Loucy (cell line): ENCODE measurements at regions not wholly inside any gene's neighbourhood (a gene's known extent, or its start where the extent isn't known, plus 50 kb on each side); places are given as distances from the start of the nearest gene placed in this dataset.
"Not testable (repeated sequence)": the region's sequence is repeated elsewhere in the genome, so short reads cannot be mapped to it uniquely, and the experiment has no call there.

Experiments used
- H2AFZ ChIP-seq: fragments of 200-600 bp; sonication (generic); 2 replicates; pipeline ENCODE4 v1.6.0; 2016; ENCODE audit warnings: antibody characterized with exemption, mild to moderate bottlenecking, low read length, moderate library complexity
- H3F3A ChIP-seq: fragments of 200-600 bp; 2 replicates; pipeline ENCODE4 v1.6.0; 2016; ENCODE audit warnings: antibody characterized with exemption, low read depth, mild to moderate bottlenecking
- H3K27me3 ChIP-seq: fragments of 200-600 bp; sonication (generic); 2 replicates; pipeline ENCODE4 v1.6.1; 2014; ENCODE audit warnings: low read length, mild to moderate bottlenecking; ENCODE audit not compliant: insufficient read depth, poor library complexity, severe bottlenecking
- H3K36me3 ChIP-seq: fragments of 200-600 bp; sonication (generic); 2 replicates; pipeline ENCODE4 v1.6.1; 2016; ENCODE audit warnings: low read length; ENCODE audit not compliant: insufficient read depth
- H3K4me1 ChIP-seq: fragments of 200-600 bp; sonication (generic); 2 replicates; pipeline ENCODE4 v1.5.1; 2014; ENCODE audit warnings: low read length, mild to moderate bottlenecking; ENCODE audit not compliant: insufficient read depth, poor library complexity, severe bottlenecking
- H3K4me2 ChIP-seq: fragments of 200-600 bp; sonication (generic); 2 replicates; pipeline ENCODE4 v1.6.0; 2014; ENCODE audit warnings: antibody characterized with exemption, low read length, low read depth, mild to moderate bottlenecking; ENCODE audit not compliant: poor library complexity, severe bottlenecking
- H3K4me3 ChIP-seq: fragments of 200-600 bp; sonication (generic); 2 replicates; pipeline ENCODE4 v1.5.1; 2014; ENCODE audit warnings: low read length, mild to moderate bottlenecking, mixed read lengths; ENCODE audit not compliant: poor library complexity, severe bottlenecking
- H3K79me2 ChIP-seq: fragments of 200-600 bp; sonication (generic); 2 replicates; pipeline ENCODE4 v1.6.1; 2014; ENCODE audit warnings: low read length; ENCODE audit not compliant: insufficient read depth
- H3K9ac ChIP-seq: fragments of 200-600 bp; sonication (generic); 2 replicates; pipeline ENCODE4 v1.6.0; 2014; ENCODE audit warnings: mild to moderate bottlenecking, low read depth, low read length, moderate library complexity; ENCODE audit not compliant: poor library complexity, severe bottlenecking
- H3K9me2 ChIP-seq: fragments of 200-600 bp; sonication (generic); replicated peaks from 2 replicates; pipeline ENCODE4 v1.6.1; 2016; ENCODE audit warnings: low read depth, low read length, mixed read lengths
- H3K9me3 ChIP-seq: fragments of 200-600 bp; sonication (generic); 2 replicates; pipeline ENCODE4 v1.6.1; 2014; ENCODE audit warnings: mild to moderate bottlenecking, antibody characterized with exemption, low read length, low read depth; ENCODE audit not compliant: insufficient read depth
- H4K20me1 ChIP-seq: fragments of 200-600 bp; sonication (generic); 2 replicates; pipeline ENCODE4 v1.6.0; 2014; ENCODE audit warnings: antibody characterized with exemption, low read length, mild to moderate bottlenecking; ENCODE audit not compliant: insufficient read depth, poor library complexity, severe bottlenecking

DNA sequence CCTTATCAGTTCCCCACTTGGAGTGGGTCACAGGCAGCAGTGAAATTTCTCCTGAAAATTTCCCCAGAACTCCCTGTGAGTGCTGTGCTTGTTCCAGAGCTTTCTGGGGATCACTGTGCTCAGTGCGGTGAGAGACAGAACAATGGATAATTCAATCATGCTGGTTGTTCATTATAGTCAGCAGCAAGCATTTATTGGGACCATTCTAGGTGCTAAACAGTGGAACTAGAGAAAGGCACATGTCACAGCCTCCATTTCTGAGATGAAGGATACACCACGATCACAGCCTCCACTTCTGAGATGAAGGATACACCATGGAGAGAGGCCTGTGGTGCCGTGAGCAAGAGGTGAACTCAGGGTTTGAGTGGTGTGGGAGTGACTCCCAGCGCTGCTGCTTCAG lies 92.8 kb downstream of the TRIM69 start:
- not testable (repeated sequence) for H3K9me3 ChIP-seq, H3K36me3 ChIP-seq, H2AFZ ChIP-seq

GRCh38 chr15:44830692-44831408 lies 94.5 kb downstream of the TRIM69 start:
- peak overlapping the region; percentile 65; the same call in 1 of the 2 replicates for H2AFZ ChIP-seq
- not testable (repeated sequence) for H3K79me2 ChIP-seq, H3F3A ChIP-seq, H3K9me3 ChIP-seq, H3K9me2 ChIP-seq, H3K27me3 ChIP-seq, H4K20me1 ChIP-seq, H3K36me3 ChIP-seq
- peak overlapping the region; percentile 9 for H3K4me3 ChIP-seq
- peak overlapping the region; percentile 61 for H3K4me2 ChIP-seq
- peaks cover 20% of the 10 kb centered on the region for H3K4me1 ChIP-seq
- H3K9ac ChIP-seq: peak overlapping the region; percentile 59

More for the DNA sequence above, 92.8 kb downstream of the TRIM69 start:
- H3K9me2 ChIP-seq, H3K4me2 ChIP-seq, H3K27me3 ChIP-seq, H3F3A ChIP-seq, H3K9ac ChIP-seq, H3K79me2 ChIP-seq, H3K4me3 ChIP-seq, H4K20me1 ChIP-seq: not testable (repeated sequence)
- peaks cover 20% of the 10 kb centered on the region for H3K4me1 ChIP-seq

DNA sequence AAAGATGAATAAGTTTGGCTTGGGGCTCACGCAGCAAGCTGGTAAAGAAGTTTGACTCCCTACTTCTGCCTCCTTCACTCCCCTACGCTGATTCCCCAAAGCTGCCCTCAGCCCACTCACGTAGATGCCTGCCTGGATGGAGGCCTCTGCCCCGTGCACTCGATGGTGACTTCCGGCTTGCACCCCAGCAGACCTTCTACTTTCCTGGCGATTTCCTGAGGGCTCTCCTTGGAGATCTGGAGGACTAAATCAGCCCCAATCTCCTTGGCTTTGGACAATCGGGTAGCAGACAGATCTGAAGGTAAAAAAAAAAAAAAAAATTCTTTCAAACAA lies 95.0 kb downstream of the TRIM69 start:
- not testable (repeated sequence) for H3K79me2 ChIP-seq, H3K36me3 ChIP-seq, H3F3A ChIP-seq, H3K27me3 ChIP-seq, H4K20me1 ChIP-seq, H3K9me2 ChIP-seq, H3K9me3 ChIP-seq
- H3K9ac ChIP-seq: peak overlapping the region; percentile 59
- H3K4me1 ChIP-seq: peaks cover 20% of the 10 kb centered on the region
- peak overlapping the region; percentile 9 for H3K4me3 ChIP-seq
- H2AFZ ChIP-seq: 0 out of 2 replicates have a peak overlapping the region, but pooled peaks have one; percentile 38
- H3K4me2 ChIP-seq: peak overlapping the region; percentile 61

- not testable (repeated sequence) for H2AFZ ChIP-seq, H3K9me3 ChIP-seq, H3K36me3 ChIP-seq, H4K20me1 ChIP-seq, H3K4me3 ChIP-seq, H3K9me2 ChIP-seq, H3K79me2 ChIP-seq, H3K4me2 ChIP-seq, H3K9ac ChIP-seq, H3K27me3 ChIP-seq, H3F3A ChIP-seq
- peaks cover 20% of the 10 kb centered on the region for H3K4me1 ChIP-seq
Observed at GRCh38 chr15:44832133-44832532, 95.8 kb downstream of the TRIM69 start.

DNA sequence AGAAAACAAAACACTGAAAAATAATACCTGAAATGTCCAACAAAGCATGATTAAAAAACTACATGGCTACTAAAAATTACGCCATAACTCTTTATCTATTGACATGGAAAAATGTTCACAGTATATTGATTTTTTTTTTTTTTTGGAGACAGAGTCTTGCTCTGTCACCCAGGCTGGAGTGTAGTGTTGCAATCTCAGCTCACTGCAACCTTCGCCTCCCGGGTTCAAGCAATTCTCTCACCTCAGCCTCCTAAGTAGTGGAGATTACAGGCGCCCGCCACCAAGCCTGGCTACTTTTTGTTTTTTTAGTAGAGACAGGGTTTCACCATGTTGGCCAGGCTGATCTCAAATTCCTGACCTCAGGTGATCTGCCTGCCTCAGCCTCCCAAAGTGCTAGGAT lies 96.8 kb downstream of the TRIM69 start:
- not testable (repeated sequence) for H3F3A ChIP-seq, H3K79me2 ChIP-seq, H3K36me3 ChIP-seq, H4K20me1 ChIP-seq, H3K9me2 ChIP-seq, H3K27me3 ChIP-seq, H2AFZ ChIP-seq, H3K4me2 ChIP-seq, H3K4me3 ChIP-seq, H3K9me3 ChIP-seq, H3K9ac ChIP-seq
- peaks cover 20% of the 10 kb centered on the region for H3K4me1 ChIP-seq

- not testable (repeated sequence) for H3K27me3 ChIP-seq, H4K20me1 ChIP-seq, H3K79me2 ChIP-seq, H3K36me3 ChIP-seq, H3K9me2 ChIP-seq, H3F3A ChIP-seq, H2AFZ ChIP-seq, H3K9me3 ChIP-seq, H3K4me2 ChIP-seq, H3K9ac ChIP-seq, H3K4me3 ChIP-seq
- peaks cover 20% of the 10 kb centered on the region for H3K4me1 ChIP-seq
Observed at GRCh38 chr15:44833761-44834160, 97.4 kb downstream of the TRIM69 start.

DNA sequence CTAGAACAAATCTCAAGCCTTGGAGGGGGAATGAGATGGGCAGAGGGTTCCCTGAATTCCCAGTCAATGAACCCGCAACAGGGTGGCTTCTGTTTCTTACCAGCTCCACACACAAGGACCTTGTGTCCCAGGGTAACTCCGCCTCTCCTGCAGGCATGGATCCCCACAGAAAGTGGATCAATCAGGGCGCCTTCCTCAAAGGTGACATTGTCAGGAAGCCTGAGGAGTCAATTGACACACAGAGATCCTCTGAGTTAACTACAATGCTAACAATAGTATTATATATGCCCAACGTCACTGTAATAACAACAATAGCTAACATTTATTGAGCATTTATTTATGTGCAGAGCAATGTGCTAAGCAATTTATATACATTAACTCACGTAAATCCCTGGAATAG lies 98.8 kb downstream of the TRIM69 start:
- H3K9me2 ChIP-seq, H2AFZ ChIP-seq, H3K4me3 ChIP-seq, H3K9me3 ChIP-seq, H3K4me2 ChIP-seq, H3K79me2 ChIP-seq, H3F3A ChIP-seq, H3K36me3 ChIP-seq, H3K27me3 ChIP-seq, H3K9ac ChIP-seq, H4K20me1 ChIP-seq: not testable (repeated sequence)
- H3K4me1 ChIP-seq: peaks cover 10% of the 10 kb centered on the region
